NCI-H2171 (cell line): ENCODE measurements at regions not wholly inside any gene's neighbourhood (a gene's known extent, or its start where the extent isn't known, plus 50 kb on each side); places are given as distances from the start of the nearest gene placed in this dataset.

Experiments
- DNase-seq: peaks from one replicate; lab custom pipeline; 2025; lab: John Stamatoyannopoulos, UW

- DNase-seq, result no peak
Measured at GRCh38 chr10:55160655-55161283, 359.7 kb upstream of the PCDH15 start.

DNA sequence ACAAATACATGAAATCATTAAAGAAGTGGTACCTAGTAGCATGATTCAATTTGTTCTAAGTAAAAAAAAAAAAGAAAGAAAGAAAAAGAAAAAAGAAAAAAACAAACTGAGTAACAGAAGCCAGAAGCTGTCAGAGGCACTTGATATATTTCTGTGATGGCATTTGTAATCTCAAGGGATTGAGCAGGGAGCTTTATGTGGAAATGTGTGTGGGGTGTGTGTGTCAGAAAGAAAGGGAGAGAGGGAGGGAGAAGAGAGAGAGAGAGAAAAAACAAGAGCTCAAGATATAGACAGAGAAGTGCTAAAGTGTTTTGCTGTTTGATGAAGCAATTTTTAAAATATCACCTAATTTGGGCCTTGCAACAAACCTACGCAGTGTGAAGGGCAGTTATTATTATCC is 357.6 kb upstream of the PCDH15 start:
- no peak for DNase-seq

GRCh38 chr10:55146032-55146431 is 345.0 kb upstream of the PCDH15 start:
- DNase-seq, result no peak

GRCh38 chr10:55144001-55144400 is 343.0 kb upstream of the PCDH15 start:
- no peak for DNase-seq

DNA sequence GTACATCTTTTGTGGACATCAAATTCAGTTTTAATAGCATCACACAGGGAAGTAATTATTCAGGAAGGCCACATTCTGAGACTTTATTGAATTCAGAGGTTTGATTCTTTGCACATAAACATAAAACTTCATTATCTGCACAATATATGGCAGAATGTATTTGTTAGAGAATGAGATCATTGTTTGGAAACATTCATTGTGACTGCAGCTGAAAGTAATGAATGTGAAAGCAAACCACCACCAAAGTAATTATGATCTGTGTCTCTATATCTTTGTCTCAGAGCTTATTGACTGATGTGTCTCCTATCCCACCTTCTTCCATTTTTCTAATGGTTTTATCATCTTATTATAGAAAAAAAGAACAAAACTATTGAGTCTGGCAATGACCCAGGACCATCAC is 340.9 kb upstream of the PCDH15 start:
- DNase-seq, result no peak

- DNase-seq, result no peak
Measured at GRCh38 chr10:55137063-55137462, 336.0 kb upstream of the PCDH15 start.

- no peak for DNase-seq
Measured at GRCh38 chr10:55104738-55105137, 303.7 kb upstream of the PCDH15 start.

- no peak for DNase-seq
Measured at GRCh38 chr10:55098452-55098851, 297.4 kb upstream of the PCDH15 start.

GRCh38 chr10:55091691-55092328 is 290.8 kb upstream of the PCDH15 start:
- no peak for DNase-seq

DNA sequence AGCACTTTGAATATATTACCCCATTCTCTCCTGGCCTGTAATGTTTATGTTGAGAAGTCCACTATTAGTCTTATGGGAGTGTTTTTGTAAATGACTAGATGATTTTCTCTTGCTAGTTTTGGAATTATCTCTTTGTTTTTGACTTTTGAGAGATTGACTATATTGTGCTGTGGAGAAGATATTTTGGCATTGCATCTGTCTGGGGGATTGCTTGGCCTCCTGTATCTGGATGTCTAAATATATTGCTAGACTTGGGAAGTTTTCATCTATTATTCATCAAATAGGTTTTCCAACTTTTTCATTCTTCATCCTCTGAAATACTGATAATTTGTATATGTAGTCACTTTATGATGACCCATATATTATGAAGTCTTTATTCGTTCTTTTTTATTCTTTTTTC is 277.1 kb upstream of the PCDH15 start:
- no peak for DNase-seq

DNA sequence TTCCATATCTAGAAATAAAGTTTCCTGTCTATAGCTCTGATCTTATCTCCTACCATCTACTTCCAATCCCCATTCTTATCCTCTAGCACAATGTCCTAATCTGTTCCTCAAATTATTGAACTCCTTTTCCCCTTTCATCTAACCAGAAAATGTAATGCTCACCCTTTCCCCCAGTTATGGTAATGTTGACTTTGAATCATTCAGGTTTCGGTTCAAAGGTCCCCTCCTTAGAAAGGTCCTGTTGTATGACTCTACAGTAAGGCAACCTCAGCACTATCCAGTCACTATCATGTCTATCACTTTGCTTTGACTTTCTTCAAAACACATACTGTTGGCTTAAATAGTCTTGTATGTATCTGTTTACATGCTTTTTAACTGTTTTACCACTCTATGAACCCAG is 264.2 kb upstream of the PCDH15 start:
- no peak for DNase-seq

DNA sequence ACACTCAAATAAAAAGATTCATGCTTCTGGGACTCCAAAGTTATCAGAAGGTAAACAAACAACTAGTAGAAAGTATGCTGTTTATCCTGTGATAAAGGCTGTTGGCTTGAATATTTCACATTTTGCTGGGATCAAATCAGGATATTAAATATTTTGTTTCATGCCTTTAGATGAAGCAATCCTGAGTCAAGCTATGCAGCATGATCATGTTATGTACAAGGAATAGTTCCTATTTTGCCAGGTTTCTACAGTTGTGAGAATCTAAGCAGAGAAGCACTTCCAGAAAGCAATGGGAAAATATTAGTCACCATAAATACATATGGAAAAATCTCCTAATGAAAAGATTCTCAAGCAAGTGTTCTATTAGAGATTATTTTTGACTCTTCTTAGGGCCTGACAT is 262.8 kb upstream of the PCDH15 start:
- no peak for DNase-seq

- no peak for DNase-seq
Measured at GRCh38 chr10:55062349-55062748, 261.3 kb upstream of the PCDH15 start.

- DNase-seq, result no peak
Measured at GRCh38 chr10:55058800-55059199, 257.8 kb upstream of the PCDH15 start.

GRCh38 chr10:55051515-55051914 is 250.5 kb upstream of the PCDH15 start:
- no peak for DNase-seq

- no peak for DNase-seq
Measured at GRCh38 chr10:55048830-55049498, 247.9 kb upstream of the PCDH15 start.

- DNase-seq, result no peak
Measured at GRCh38 chr10:55043540-55043939, 242.5 kb upstream of the PCDH15 start.

DNA sequence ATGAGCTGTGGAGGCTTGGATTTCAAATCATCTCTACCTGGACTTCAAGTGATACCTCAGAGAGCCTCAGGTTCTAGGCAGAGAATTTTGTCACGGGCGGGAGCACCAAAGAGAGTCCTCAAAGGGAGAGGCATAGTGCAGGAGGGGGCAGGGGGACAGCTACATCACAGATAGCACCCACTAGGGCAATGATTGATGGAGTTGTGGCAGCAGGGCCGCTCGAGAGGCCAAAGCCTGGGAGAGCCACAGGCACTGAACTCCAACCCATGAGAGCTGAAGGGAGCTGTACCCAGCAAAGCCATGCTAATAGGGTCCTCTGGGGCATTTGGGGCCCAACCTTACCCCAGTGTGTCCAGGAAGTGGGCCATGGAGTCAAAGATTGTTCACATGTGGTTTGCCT is 232.0 kb upstream of the PCDH15 start:
- no peak for DNase-seq

DNA sequence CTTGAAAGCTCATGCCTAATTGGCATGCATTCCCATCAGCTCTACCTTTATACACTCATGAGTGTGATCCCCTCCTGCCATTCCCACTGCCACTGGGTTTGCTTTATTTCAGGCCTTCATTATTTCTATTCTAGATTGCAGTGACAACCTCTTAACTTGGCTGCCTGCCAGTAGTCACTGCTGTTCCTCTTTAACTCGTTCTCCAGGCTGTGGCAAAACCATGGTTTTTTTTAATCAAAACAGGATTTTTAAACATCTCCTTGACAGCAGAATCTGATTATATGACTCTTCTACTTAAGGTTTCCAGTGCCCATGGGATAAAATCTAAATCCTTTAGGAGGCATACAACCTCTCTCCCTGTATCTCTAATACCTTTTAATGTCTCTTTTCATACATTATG is 223.7 kb upstream of the PCDH15 start:
- no peak for DNase-seq

DNA sequence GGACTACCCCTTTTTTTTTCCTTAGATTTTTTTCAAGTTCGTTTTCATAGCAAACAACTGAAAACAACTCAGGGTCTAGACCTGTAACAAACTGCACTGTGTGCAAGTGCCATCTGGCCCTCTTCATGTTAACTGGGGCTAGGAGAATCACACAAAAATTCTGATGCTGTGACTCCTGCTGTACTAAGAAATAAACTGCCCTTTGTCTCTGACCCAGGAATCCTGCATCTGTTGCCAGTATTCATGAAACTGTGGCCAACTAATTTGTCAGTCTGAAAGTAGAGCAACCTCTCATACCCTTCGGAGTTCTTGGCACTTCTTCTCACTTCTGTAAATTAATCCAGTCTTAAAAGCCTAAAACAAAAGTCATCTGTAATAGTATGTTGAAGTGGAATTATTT is 218.4 kb upstream of the PCDH15 start:
- DNase-seq, result no peak

DNA sequence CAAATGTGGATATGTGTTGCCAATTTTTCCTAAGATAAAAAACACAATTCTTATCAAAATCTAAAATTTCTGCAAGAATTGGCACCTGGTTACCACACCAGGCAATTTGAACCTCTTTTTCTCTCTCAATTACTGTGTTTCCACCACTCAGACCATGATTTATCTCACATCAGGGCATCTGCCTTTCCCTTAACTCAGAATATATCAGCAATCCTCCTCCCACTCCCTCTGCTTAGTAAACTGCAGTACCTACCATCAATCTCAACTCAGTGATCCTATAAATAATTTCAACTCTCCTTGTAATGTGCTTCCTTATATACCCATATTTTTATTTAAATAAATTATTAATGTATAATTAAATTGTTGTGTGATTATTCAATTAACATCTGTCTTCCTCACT is 212.3 kb upstream of the PCDH15 start:
- DNase-seq, result no peak

- no peak for DNase-seq
Measured at GRCh38 chr10:55002420-55002819, 201.4 kb upstream of the PCDH15 start.

GRCh38 chr10:55001422-55001821 is 200.4 kb upstream of the PCDH15 start:
- DNase-seq, result no peak

GRCh38 chr10:54993148-54993547 is 192.1 kb upstream of the PCDH15 start:
- no peak for DNase-seq
